GM19468 (cell line): ENCODE measurements at regions not wholly inside any gene's neighbourhood (a gene's known extent, or its start where the extent isn't known, plus 50 kb on each side); places are given as distances from the start of the nearest gene placed in this dataset.
"Not testable (repeated sequence)": the region's sequence is repeated elsewhere in the genome, so short reads cannot be mapped to it uniquely, and the experiment has no call there.

Experiments
- ATAC-seq: cut with Tn5 transposase; IDR thresholded peaks from one replicate; pipeline ENCODE4 v1.9.1; 2021; ENCODE audit warnings: mild to moderate bottlenecking, moderate library complexity, moderate number of reproducible peaks; ENCODE audit not compliant: unreplicated experiment; ENCODE audit errors: extremely low read depth

GRCh38 chr21:19461481-19462205 is 1058.1 kb upstream of the TMPRSS15 start:
- no peak for ATAC-seq

DNA sequence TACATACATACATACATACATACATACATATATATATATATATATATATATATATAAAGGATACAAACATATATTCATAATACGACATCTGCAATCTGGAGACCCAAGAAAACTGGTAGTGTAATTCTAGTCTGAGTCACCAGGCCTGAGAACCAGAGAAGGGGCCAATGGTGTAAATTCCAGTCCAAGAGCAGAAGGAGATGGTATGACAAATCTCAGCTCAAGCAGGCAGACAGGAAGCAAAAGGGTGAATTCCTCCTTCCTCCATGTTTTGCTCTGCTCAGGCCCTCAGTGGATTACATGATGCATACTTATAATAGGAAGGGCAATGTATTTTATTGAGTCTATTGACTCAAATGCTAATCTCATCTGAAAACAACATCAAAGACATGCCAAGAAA is 1060.4 kb upstream of the TMPRSS15 start:
- ATAC-seq = no peak

GRCh38 chr21:19468991-19469715 is 1065.6 kb upstream of the TMPRSS15 start:
- ATAC-seq = no peak

DNA sequence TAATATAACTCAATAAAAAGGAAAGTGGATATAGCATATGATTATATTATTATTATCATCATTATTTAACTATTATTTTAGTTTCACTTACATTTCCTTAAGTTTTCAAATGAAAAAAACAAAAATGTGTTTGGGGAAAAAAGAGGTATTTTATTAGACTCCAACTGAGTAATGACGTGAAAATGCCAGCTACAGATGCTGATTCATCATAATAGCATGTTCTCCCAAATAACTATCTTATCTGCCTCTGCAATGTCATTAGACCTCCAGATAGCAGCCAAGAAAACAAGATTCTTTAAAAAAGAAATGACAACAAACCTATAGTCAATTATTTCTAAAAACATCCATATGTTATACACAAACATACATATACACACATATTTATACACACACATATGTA is 1071.9 kb upstream of the TMPRSS15 start:
- ATAC-seq = no peak

DNA sequence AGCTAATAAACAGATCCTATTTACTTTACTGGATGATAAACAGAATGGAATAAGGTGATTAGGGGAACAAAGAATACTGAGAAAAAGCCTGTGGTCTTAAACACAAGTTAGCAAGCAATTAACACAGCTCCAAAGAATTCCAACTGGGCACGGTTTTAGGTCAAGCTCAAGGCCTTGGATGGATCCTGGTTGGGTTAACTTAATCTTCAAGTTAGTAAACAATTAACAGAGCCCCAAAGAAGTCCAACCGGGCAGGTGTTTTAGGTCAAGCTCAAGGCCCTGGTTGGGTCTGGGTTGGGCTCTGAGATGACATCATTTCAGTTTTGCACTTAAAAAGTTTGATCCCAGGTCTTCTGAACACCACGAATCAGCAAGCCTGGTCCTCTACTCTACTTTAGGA is 1086.3 kb upstream of the TMPRSS15 start:
- no peak for ATAC-seq

- ATAC-seq = no peak
These were observed 1086.9 kb upstream of the TMPRSS15 start for GRCh38 chr21:19490481-19490880.

- ATAC-seq = not testable (repeated sequence)
These were observed 1090.1 kb upstream of the TMPRSS15 start for GRCh38 chr21:19493437-19494241.

- ATAC-seq = no peak
These were observed 1097.5 kb upstream of the TMPRSS15 start for GRCh38 chr21:19501115-19501514.

DNA sequence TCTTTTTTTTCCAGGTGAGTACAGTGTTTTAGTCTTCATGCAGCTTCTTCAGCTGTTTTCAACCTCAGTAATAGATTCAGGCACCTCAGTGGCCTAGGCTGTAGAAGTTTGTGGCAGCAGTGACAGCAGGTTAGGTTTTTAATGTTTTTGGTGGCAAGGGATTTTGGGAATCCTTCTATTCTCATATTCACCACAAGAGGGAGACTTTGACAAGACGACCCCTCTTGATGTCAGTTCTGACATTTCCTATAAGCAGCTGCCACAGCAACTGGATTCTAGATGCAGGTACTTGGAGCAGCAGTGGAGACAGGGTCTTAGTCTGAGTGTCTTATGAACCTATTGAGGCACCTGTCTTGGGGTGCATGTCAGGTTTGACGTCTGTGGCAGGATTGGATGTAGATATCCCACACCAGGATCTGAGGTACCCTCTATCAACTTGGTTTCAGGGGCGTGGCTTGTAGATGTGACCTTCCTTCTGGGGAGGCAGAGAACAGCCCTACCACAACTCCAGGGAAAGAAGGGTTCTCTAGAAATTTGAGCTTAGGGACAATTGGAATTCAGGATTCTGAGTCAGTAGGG is 1104.2 kb upstream of the TMPRSS15 start:
- no peak for ATAC-seq

- no peak for ATAC-seq
These were observed 1104.9 kb upstream of the TMPRSS15 start for GRCh38 chr21:19508442-19508841.

- ATAC-seq = no peak
These were observed 1105.3 kb upstream of the TMPRSS15 start for GRCh38 chr21:19508844-19509243.

GRCh38 chr21:19510057-19510456 is 1106.5 kb upstream of the TMPRSS15 start:
- ATAC-seq = no peak

DNA sequence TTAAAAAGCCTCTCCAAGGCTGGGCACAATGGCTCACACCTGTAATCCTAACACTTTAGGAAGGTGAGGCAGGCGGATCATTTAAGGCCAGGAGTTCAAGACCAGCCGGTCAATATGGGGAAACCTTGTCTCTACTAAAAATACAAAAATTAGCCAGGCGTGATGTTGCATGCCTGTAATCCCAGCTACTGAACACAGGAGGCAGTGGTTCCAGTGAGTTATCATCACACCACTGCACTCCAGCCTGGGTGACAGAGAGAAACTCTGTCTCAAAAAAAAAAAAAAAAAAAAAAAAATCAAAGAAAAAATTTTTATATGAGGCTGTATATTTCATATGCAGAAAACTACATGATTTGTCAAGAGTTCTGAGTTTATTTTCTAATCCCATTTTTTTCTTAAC is 1107.1 kb upstream of the TMPRSS15 start:
- no peak for ATAC-seq

DNA sequence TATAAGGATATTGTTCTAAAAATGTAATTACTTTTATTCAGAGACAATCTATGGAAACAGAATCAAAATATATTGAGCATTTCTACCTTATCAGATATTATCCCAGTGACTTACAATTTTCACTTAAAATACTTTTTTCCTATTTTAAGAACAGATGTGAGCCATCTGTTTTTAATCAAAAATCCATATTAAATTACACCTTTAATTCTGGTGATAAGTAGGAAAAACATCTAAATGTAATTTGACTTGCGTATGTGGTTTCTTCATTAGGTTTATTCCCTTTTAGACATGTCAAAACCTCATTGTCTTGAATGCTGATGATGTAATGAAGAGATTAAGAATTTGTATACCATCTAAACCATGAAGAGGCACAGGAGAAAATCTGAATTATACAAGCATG is 1118.8 kb upstream of the TMPRSS15 start:
- ATAC-seq = no peak

- no peak for ATAC-seq
These were observed 1119.5 kb upstream of the TMPRSS15 start for GRCh38 chr21:19523061-19523460.

- ATAC-seq = no peak
These were observed 1120.2 kb upstream of the TMPRSS15 start for GRCh38 chr21:19523746-19524145.

GRCh38 chr21:19529031-19529430 is 1125.4 kb upstream of the TMPRSS15 start:
- ATAC-seq = no peak

- ATAC-seq = no peak
These were observed 1131.8 kb upstream of the TMPRSS15 start for GRCh38 chr21:19535356-19535755.

- no peak for ATAC-seq
These were observed 1133.5 kb upstream of the TMPRSS15 start for GRCh38 chr21:19537116-19537515.

DNA sequence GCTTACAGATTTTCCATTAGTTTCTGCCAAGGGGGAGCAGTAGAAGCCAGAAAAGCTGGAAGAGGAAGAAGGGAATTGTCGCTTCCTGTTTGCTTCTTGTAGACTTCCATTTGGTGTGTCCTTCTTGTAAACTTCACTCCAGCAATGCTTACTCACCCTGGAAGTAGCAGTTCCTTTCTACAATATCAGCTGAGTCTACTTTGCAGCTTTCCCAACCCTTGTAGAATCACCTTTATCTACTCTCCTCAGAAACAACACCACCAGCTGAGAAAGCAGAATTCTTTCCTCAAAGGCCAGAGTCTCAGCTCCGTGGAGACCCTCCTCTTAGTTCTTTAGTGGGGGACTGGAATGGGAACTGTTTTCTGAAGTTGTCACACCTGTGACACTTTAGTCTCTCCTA is 1136.7 kb upstream of the TMPRSS15 start:
- no peak for ATAC-seq

DNA sequence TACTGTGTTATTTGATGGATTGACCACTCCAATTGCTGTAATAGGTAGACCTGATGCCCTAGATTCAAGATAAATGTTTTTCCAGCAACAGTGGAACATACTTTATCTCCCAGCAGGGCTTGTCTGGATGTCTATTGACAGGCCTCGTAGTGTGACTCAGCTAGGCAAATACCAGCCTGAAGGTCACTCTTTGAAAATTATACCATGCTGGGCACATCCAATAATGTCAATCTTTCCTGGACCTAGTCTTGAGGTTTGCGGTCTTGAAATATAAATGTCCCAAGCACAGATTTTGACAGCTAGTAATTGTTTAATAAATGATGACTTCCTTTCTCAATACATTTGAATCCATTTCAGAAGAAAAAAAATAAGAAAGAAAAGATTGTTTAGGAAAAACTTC is 1138.0 kb upstream of the TMPRSS15 start:
- ATAC-seq = no peak
